Superior temporal gyrus (tissue), 1 donor: ENCODE measurements at regions not wholly inside any gene's neighbourhood (a gene's known extent, or its start where the extent isn't known, plus 50 kb on each side); places are given as distances from the start of the nearest gene placed in this dataset.

Experiments
- DNase-seq: peaks from one replicate; pipeline ENCODE4 v3.0.0-alpha.2; 2016; ENCODE audit errors: extremely low spot score

GRCh38 chr2:158732573-158733429, 62.3 kb upstream of the DAPL1 start:
- no peak for DNase-seq

GRCh38 chr2:158733430-158733755, 61.7 kb upstream of the DAPL1 start:
- no peak for DNase-seq

GRCh38 chr2:158734442-158734841, 60.7 kb upstream of the DAPL1 start:
- no peak for DNase-seq

- DNase-seq = no peak
These were observed 59.1 kb upstream of the DAPL1 start for GRCh38 chr2:158735822-158736580.

- DNase-seq = no peak
These were observed 56.8 kb upstream of the DAPL1 start for GRCh38 chr2:158738363-158738762.

- no peak for DNase-seq
These were observed 55.0 kb upstream of the DAPL1 start for GRCh38 chr2:158740127-158740526.

- no peak for DNase-seq
These were observed 54.5 kb upstream of the DAPL1 start for GRCh38 chr2:158740621-158741020.

GRCh38 chr2:158741625-158742024, 53.5 kb upstream of the DAPL1 start:
- DNase-seq = no peak

- no peak for DNase-seq
These were observed 52.6 kb upstream of the DAPL1 start for GRCh38 chr2:158742536-158742935.

GRCh38 chr2:158743466-158743865, 51.7 kb upstream of the DAPL1 start:
- no peak for DNase-seq

- no peak for DNase-seq
These were observed 51.2 kb upstream of the DAPL1 start for GRCh38 chr2:158743879-158744278.

GRCh38 chr2:158745067-158745865, 49.9 kb upstream of the DAPL1 start:
- peak; percentile 87 for DNase-seq
